ENCODE measurements at regions not wholly inside any gene's neighbourhood (a gene's known extent, or its start where the extent isn't known, plus 50 kb on each side); places are given as distances from the start of the nearest gene placed in this dataset.
A peak's percentile ranks its signal among the peaks of the same experiment; 100 is the strongest.

GRCh38 chr2:133717497-133717896, 149.2 kb upstream of the NCKAP5 start:
- Histone ChIP-seq H3K9me3 (replicated peaks; ENCODE audit: control insufficient read depth, low read depth, low read length) (no peaks in the 10 kb centered on the region), H3K36me3 (ENCODE audit: control insufficient read depth, insufficient read depth, low read length) (no peaks in the 10 kb centered on the region), H3K27me3 (ENCODE audit: control insufficient read depth, insufficient read depth, low read length) (no peaks in the 10 kb centered on the region), H3K4me3 (ENCODE audit: low read length) (no peak overlapping the region), H3K4me1 (ENCODE audit: control insufficient read depth, insufficient read depth, low read length) (no peaks in the 10 kb centered on the region), H3K27ac (ENCODE audit: low read length) (no peak overlapping the region)
- WGBS (ENCODE audit: insufficient coverage), result 20% methylated on average over 1 of the region's 3 CpGs
- no peak for DNase-seq

DNA sequence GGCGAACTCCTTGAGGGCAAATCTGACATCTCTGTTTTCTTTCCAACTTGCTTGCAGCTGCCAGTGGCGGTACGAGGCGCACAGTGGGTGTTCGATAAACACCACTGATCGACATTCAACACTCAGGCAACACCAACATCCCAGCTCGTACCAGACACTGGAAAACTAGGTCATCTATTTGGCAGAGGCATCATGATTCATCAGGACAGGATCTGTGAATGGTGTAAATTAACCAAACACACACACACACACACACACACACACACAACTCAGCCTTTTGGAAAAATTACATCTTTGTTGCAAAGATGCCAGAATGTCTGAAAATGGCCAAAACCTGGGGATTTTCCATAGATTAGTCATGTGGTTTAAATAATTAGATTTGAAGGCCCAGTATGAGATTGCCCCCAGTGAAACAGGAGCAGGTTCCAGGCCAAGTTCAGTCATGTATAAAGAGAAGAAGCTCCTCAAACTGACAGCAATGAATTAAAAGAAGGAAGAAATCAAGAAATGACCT, 150.5 kb upstream of the NCKAP5 start:
- no peaks in the 10 kb centered on the region for H3K9me3 ChIP-seq (replicated peaks; ENCODE audit: control insufficient read depth, low read depth, low read length)
- no peaks in the 10 kb centered on the region for H3K36me3 ChIP-seq (ENCODE audit: control insufficient read depth, insufficient read depth, low read length)
- no peak overlapping the region for H3K4me3 ChIP-seq (ENCODE audit: low read length)
- H3K4me1 ChIP-seq (ENCODE audit: control insufficient read depth, insufficient read depth, low read length), result no peaks in the 10 kb centered on the region
- H3K27ac ChIP-seq (ENCODE audit: low read length), result no peak overlapping the region
- 80% methylated on average over 4 of the region's 7 CpGs for WGBS (ENCODE audit: insufficient coverage)
- H3K27me3 ChIP-seq (ENCODE audit: control insufficient read depth, insufficient read depth, low read length), result no peaks in the 10 kb centered on the region
- peak; percentile 68 for DNase-seq

GRCh38 chr2:133720429-133720828, 152.2 kb upstream of the NCKAP5 start:
- Histone ChIP-seq H3K4me1 (ENCODE audit: control insufficient read depth, insufficient read depth, low read length) (no peaks in the 10 kb centered on the region), H3K27me3 (ENCODE audit: control insufficient read depth, insufficient read depth, low read length) (no peaks in the 10 kb centered on the region), H3K9me3 (replicated peaks; ENCODE audit: control insufficient read depth, low read depth, low read length) (no peaks in the 10 kb centered on the region), H3K4me3 (ENCODE audit: low read length) (no peak overlapping the region), H3K27ac (ENCODE audit: low read length) (no peak overlapping the region), H3K36me3 (ENCODE audit: control insufficient read depth, insufficient read depth, low read length) (no peaks in the 10 kb centered on the region)
- WGBS (ENCODE audit: insufficient coverage), result 100% methylated on average over 1 of the region's 2 CpGs
- no peak for DNase-seq

DNA sequence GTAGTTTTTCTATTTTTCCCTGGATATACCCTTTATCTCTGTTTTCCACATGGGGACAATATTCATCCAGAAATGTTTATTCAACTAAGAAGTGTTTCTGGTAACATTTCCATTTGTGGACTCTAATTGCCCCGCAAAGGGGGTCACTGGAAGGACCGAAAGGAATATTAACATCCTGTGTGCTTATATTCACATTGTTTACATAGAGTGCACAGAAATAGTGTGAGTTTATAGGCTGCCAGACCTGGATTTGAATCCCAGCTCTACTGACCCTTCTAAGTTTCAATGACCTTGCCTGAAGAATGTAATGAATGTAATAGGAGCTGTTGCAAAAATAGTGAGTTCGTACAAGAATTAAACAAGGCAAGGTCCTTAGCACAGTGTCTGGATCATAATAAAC, 152.9 kb upstream of the NCKAP5 start:
- no peak overlapping the region for H3K4me3 ChIP-seq (ENCODE audit: low read length)
- DNase-seq, result no peak
- no peaks in the 10 kb centered on the region for H3K27me3 ChIP-seq (ENCODE audit: control insufficient read depth, insufficient read depth, low read length)
- H3K4me1 ChIP-seq (ENCODE audit: control insufficient read depth, insufficient read depth, low read length), result no peaks in the 10 kb centered on the region
- no peak overlapping the region for H3K27ac ChIP-seq (ENCODE audit: low read length)
- no CpG with 5 or more reads among the region's 3 CpGs for WGBS (ENCODE audit: insufficient coverage)
- H3K36me3 ChIP-seq (ENCODE audit: control insufficient read depth, insufficient read depth, low read length), result no peaks in the 10 kb centered on the region
- H3K9me3 ChIP-seq (replicated peaks; ENCODE audit: control insufficient read depth, low read depth, low read length), result no peaks in the 10 kb centered on the region

GRCh38 chr2:133723133-133723532, 154.9 kb upstream of the NCKAP5 start:
- no peak for DNase-seq
- no peaks in the 10 kb centered on the region for H3K9me3 ChIP-seq (replicated peaks; ENCODE audit: control insufficient read depth, low read depth, low read length)
- 80% methylated on average over 1 of the region's 3 CpGs for WGBS (ENCODE audit: insufficient coverage)
- no peaks in the 10 kb centered on the region for H3K36me3 ChIP-seq (ENCODE audit: control insufficient read depth, insufficient read depth, low read length)
- peaks cover 3% of the 10 kb centered on the region for H3K4me1 ChIP-seq (ENCODE audit: control insufficient read depth, insufficient read depth, low read length)
- H3K27me3 ChIP-seq (ENCODE audit: control insufficient read depth, insufficient read depth, low read length), result no peaks in the 10 kb centered on the region
- no peak overlapping the region for H3K27ac ChIP-seq (ENCODE audit: low read length)
- no peak overlapping the region for H3K4me3 ChIP-seq (ENCODE audit: low read length)

GRCh38 chr2:133726973-133727372, 158.7 kb upstream of the NCKAP5 start:
- no peaks in the 10 kb centered on the region for H3K36me3 ChIP-seq (ENCODE audit: control insufficient read depth, insufficient read depth, low read length)
- H3K4me3 ChIP-seq (ENCODE audit: low read length), result no peak overlapping the region
- DNase-seq, result peak; percentile 70
- no peaks in the 10 kb centered on the region for H3K9me3 ChIP-seq (replicated peaks; ENCODE audit: control insufficient read depth, low read depth, low read length)
- WGBS (ENCODE audit: insufficient coverage), result 23% methylated on average over 5 of the region's 5 CpGs
- H3K27ac ChIP-seq (ENCODE audit: low read length), result peak overlapping the region; percentile 29
- H3K27me3 ChIP-seq (ENCODE audit: control insufficient read depth, insufficient read depth, low read length), result no peaks in the 10 kb centered on the region
- peaks cover 3% of the 10 kb centered on the region for H3K4me1 ChIP-seq (ENCODE audit: control insufficient read depth, insufficient read depth, low read length)

DNA sequence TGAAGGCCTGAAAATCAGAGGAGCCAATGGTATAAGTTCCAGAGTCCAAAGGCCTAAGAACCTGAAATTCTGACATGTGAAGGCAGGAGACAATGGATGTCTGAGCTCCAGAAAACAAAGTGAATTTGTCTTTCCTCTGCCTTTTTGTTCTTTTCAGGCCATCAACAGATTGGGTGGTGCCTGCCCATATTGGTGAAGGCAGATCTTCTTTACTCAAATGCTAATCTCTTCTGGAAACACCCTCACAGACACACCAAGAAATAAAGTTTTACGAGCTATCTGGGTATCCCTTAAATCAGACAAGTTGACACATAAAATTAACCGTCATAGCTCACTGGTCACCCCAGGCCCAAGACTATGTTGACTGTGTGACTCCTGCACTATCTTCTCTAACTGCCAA, 163.8 kb upstream of the NCKAP5 start:
- no peak for DNase-seq
- 94% methylated on average over 2 of the region's 2 CpGs for WGBS (ENCODE audit: insufficient coverage)
- Histone ChIP-seq H3K27me3 (ENCODE audit: control insufficient read depth, insufficient read depth, low read length) (no peaks in the 10 kb centered on the region), H3K4me1 (ENCODE audit: control insufficient read depth, insufficient read depth, low read length) (peaks cover 10% of the 10 kb centered on the region), H3K4me3 (ENCODE audit: low read length) (no peak overlapping the region), H3K27ac (ENCODE audit: low read length) (no peak overlapping the region), H3K9me3 (replicated peaks; ENCODE audit: control insufficient read depth, low read depth, low read length) (no peaks in the 10 kb centered on the region), H3K36me3 (ENCODE audit: control insufficient read depth, insufficient read depth, low read length) (no peaks in the 10 kb centered on the region)

DNA sequence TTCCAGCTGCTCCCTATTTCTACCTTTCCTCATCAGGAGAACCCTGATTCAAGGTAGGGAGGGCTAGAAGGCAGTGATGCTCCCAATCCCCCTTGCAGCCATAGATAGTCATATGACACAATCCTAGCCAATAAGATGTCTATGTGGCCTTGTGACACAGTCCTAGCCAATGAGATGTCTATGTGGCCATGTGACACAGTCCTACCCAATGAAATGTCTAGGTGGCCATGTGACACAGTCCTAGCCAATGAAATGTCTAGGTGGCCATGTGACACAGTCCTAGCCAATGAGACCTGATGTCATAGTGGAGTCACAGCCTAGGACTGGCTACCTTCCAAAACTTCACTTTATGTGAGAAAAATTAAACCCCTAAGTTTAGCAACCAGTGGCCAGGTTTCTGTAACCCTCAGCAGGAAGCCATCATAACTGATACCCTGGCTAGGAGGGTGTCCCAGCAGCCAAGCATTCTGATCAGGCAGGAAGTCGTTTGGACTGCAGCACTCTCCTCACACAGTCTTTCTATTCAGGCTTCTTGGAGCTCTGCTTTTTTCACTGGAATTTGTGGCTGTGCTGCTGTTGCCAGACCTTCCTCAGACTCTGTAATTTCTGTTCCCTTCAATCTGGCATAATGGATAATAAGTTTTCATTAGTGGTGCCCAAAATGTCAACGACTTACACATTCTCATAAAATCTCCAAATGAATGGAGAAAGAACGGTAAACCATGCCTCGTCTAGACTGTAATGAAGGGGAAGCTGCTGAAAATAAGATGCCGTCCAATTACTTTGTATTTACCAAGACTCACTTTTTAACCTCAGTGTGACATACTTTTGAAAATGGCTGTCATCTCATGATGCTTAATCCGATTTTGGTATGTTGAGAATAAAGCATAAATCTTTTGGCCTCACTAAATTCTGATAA, 165.0 kb upstream of the NCKAP5 start:
- Histone ChIP-seq H3K27ac (ENCODE audit: low read length) (no peak overlapping the region), H3K4me1 (ENCODE audit: control insufficient read depth, insufficient read depth, low read length) (peaks cover 11% of the 10 kb centered on the region), H3K9me3 (replicated peaks; ENCODE audit: control insufficient read depth, low read depth, low read length) (no peaks in the 10 kb centered on the region), H3K36me3 (ENCODE audit: control insufficient read depth, insufficient read depth, low read length) (no peaks in the 10 kb centered on the region), H3K4me3 (ENCODE audit: low read length) (no peak overlapping the region), H3K27me3 (ENCODE audit: control insufficient read depth, insufficient read depth, low read length) (no peaks in the 10 kb centered on the region)
- DNase-seq, result peak; percentile 41
- WGBS (ENCODE audit: insufficient coverage), result 14% methylated on average over 1 of the region's 6 CpGs

- no CpG with 5 or more reads among the region's 2 CpGs for WGBS (ENCODE audit: insufficient coverage)
- H3K36me3 ChIP-seq (ENCODE audit: control insufficient read depth, insufficient read depth, low read length), result no peaks in the 10 kb centered on the region
- no peak overlapping the region for H3K4me3 ChIP-seq (ENCODE audit: low read length)
- no peaks in the 10 kb centered on the region for H3K9me3 ChIP-seq (replicated peaks; ENCODE audit: control insufficient read depth, low read depth, low read length)
- peaks cover 11% of the 10 kb centered on the region for H3K4me1 ChIP-seq (ENCODE audit: control insufficient read depth, insufficient read depth, low read length)
- no peak overlapping the region for H3K27ac ChIP-seq (ENCODE audit: low read length)
- DNase-seq, result no peak
- H3K27me3 ChIP-seq (ENCODE audit: control insufficient read depth, insufficient read depth, low read length), result no peaks in the 10 kb centered on the region
Observed at GRCh38 chr2:133733901-133734255, 165.6 kb upstream of the NCKAP5 start.

DNA sequence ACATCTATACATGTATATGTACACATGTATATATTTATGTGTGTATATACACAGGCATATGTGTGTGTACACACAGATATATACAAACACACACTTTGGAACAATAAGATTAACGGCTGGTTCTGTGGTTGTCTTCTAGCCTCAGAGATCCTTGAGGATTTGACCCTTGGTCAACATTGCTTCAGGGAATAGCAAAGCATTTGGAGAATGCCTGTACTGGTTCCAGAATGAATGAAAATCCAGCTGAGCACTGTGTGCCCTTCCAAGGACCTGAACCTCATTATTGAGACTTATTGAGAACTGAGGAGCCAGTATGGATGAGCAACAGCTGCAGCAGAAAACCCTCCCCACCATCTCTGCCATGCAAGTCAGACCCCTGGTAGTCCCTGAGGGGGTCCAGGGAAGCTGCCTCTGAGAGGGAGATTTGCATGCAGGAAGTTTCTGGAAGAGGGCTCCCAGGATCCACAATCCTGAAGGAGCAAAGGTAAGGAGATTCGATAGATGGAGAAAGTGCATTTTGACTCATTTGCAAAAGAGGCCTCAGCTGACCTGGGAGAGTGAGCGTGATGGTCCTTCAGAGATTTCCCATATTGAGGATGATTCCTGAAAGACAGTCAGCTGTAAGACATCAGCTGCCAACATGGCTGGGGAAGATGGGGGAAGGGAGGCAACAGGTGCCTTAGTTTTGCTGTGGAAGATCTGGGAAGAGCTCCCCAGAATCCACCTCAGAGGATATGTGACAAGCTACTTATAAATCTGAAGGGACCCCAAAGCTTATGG, 166.6 kb upstream of the NCKAP5 start:
- Histone ChIP-seq H3K27me3 (ENCODE audit: control insufficient read depth, insufficient read depth, low read length) (no peaks in the 10 kb centered on the region), H3K4me1 (ENCODE audit: control insufficient read depth, insufficient read depth, low read length) (peaks cover 11% of the 10 kb centered on the region), H3K4me3 (ENCODE audit: low read length) (no peak overlapping the region), H3K9me3 (replicated peaks; ENCODE audit: control insufficient read depth, low read depth, low read length) (no peaks in the 10 kb centered on the region), H3K36me3 (ENCODE audit: control insufficient read depth, insufficient read depth, low read length) (no peaks in the 10 kb centered on the region), H3K27ac (ENCODE audit: low read length) (peak overlapping the region; percentile 56)
- 47% methylated on average over 2 of the region's 3 CpGs for WGBS (ENCODE audit: insufficient coverage)
- DNase-seq, result peak; percentile 73

All from muscle of leg (tissue), 3 donors.